Neural progenitor cell (in vitro differentiated cells): ENCODE measurements at regions not wholly inside any gene's neighbourhood (a gene's known extent, or its start where the extent isn't known, plus 50 kb on each side); places are given as distances from the start of the nearest gene placed in this dataset.

ENCODE experiments used
- CTCF ChIP-seq: fragments of 200-600 bp; sonication (generic); IDR thresholded peaks from 2 replicates; pipeline ENCODE4 v1.5.1; 2017; ENCODE audit warnings: antibody characterized with exemption, mild to moderate bottlenecking
- EZH2 ChIP-seq: fragments of 200-600 bp; sonication (generic); IDR thresholded peaks from 2 replicates; pipeline ENCODE4 v1.6.1; 2017; ENCODE audit warnings: antibody characterized with exemption, mild to moderate bottlenecking, moderate library complexity

- TF ChIP-seq CTCF = no peak
- no peak for TF ChIP-seq EZH2
Measured at GRCh38 chr5:40204144-40204543, 475.6 kb upstream of the PTGER4 start.
